ENCODE measurements at regions not wholly inside any gene's neighbourhood (a gene's known extent, or its start where the extent isn't known, plus 50 kb on each side); places are given as distances from the start of the nearest gene placed in this dataset.

DNA sequence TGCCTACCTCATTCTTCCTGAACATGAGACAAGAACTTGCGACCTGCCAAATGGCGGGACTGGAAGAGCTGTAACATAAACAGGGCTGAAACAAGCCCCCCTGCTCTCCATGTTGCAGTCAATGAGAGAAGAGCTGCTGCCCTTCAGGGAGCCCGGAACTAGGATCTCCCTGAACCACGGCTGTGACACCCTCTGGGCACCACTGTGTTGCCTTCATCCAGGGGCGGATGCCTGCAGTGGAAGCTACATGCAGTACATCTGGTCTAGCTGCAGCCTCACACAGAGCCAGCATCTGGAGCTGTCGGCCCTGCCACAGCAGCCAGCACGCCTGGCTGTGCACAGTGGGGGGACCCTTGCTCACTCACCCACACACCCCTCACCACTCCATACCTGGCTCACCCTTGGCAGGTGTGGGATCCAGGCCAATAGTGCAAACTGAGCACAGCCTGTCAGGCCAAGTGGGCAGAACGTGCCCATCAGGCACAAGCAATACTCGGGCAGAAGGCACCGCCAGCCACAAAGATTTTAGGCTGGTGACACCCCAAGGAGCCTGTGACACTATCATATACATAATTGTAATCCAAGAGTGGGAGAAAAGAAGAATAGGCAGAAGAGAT is 451.3 kb downstream of the HTR1B start:
- TF ChIP-seq, protein P1, sequence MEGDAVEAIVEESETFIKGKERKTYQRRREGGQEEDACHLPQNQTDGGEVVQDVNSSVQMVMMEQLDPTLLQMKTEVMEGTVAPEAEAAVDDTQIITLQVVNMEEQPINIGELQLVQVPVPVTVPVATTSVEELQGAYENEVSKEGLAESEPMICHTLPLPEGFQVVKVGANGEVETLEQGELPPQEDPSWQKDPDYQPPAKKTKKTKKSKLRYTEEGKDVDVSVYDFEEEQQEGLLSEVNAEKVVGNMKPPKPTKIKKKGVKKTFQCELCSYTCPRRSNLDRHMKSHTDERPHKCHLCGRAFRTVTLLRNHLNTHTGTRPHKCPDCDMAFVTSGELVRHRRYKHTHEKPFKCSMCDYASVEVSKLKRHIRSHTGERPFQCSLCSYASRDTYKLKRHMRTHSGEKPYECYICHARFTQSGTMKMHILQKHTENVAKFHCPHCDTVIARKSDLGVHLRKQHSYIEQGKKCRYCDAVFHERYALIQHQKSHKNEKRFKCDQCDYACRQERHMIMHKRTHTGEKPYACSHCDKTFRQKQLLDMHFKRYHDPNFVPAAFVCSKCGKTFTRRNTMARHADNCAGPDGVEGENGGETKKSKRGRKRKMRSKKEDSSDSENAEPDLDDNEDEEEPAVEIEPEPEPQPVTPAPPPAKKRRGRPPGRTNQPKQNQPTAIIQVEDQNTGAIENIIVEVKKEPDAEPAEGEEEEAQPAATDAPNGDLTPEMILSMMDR (conservative IDR thresholded peaks at IDR 0.05), result no peak
- no peak for TF ChIP-seq EZH2 (IDR thresholded peaks at IDR 0.05; ENCODE audit: low read depth)
